OCI-LY7 (cell line): ENCODE measurements at regions not wholly inside any gene's neighbourhood (a gene's known extent, or its start where the extent isn't known, plus 50 kb on each side); places are given as distances from the start of the nearest gene placed in this dataset.

Experiments used
- BruUV-seq: library from RNA; stranded (reverse); fragments of 400-500 nt; replicated peaks from 2 replicates; lab custom pipeline; 2021; lab: Mats Ljungman, UMichigan
- CTCF ChIA-PET: fragments of 300-600 bp; sonication (Branson Sonifier 250); formaldehyde crosslinking; loops from one replicate; lab custom pipeline; 2022; ENCODE audit warnings: antibody characterized with exemption; ENCODE audit not compliant: unreplicated experiment; lab: Charles Lee
- POLR2A ChIA-PET: fragments of 300-600 bp; sonication (Branson Sonifier 250); formaldehyde crosslinking; loops from one replicate; lab custom pipeline; 2022; ENCODE audit warnings: antibody characterized with exemption; lab: Charles Lee
- DNase-seq: peaks from one replicate; pipeline ENCODE4 v3.0.0-alpha.2; 2015; ENCODE audit warnings: low spot score
- H2AFZ ChIP-seq: fragments of 200-600 bp; sonication (generic), shearing (Covaris generic); 2 replicates; pipeline ENCODE4 v1.6.1; 2014; ENCODE audit warnings: mild to moderate bottlenecking, antibody characterized with exemption, low read length, moderate library complexity
- H3K27ac ChIP-seq: fragments of 200-600 bp; sonication (generic); 2 replicates; pipeline ENCODE4 v1.5.1; 2014; ENCODE audit warnings: mixed run types, low read depth, mild to moderate bottlenecking, moderate library complexity, low read length, inconsistent platforms; ENCODE audit not compliant: poor library complexity, severe bottlenecking
- H3K36me3 ChIP-seq: fragments of 200-600 bp; sonication (generic); 2 replicates; pipeline ENCODE4 v1.6.1; 2014; ENCODE audit warnings: mild to moderate bottlenecking, antibody characterized with exemption, low read length, moderate library complexity, mixed read lengths; ENCODE audit not compliant: insufficient read depth
- H3K4me1 ChIP-seq: fragments of 200-600 bp; sonication (generic); 2 replicates; pipeline ENCODE4 v1.5.1; 2014; ENCODE audit warnings: mild to moderate bottlenecking, low read length; ENCODE audit not compliant: insufficient read depth, poor library complexity, severe bottlenecking
- H3K4me2 ChIP-seq: fragments of 200-600 bp; sonication (generic); 2 replicates; pipeline ENCODE4 v1.6.1; 2014; ENCODE audit warnings: mild to moderate bottlenecking, low read length
- H3K4me3 ChIP-seq: fragments of 200-600 bp; sonication (generic); 2 replicates; pipeline ENCODE4 v1.5.1; 2014; ENCODE audit warnings: mild to moderate bottlenecking, low read depth, low read length; ENCODE audit not compliant: poor library complexity, severe bottlenecking
- H3K79me2 ChIP-seq: fragments of 200-600 bp; sonication (generic); 2 replicates; pipeline ENCODE4 v1.6.1; 2016; ENCODE audit warnings: low read depth, mild to moderate bottlenecking, low read length, moderate library complexity, mixed read lengths; ENCODE audit not compliant: insufficient read depth
- H3K9me2 ChIP-seq: fragments of 200-600 bp; sonication (generic); 2 replicates; pipeline ENCODE4 v1.6.1; 2016; ENCODE audit warnings: mild to moderate bottlenecking, low read length, mixed read lengths; ENCODE audit not compliant: insufficient read depth
- H3K9me3 ChIP-seq: fragments of 200-600 bp; sonication (generic); 2 replicates; pipeline ENCODE4 v1.6.1; 2014; ENCODE audit warnings: mild to moderate bottlenecking, mixed run types, low read length, mixed read lengths
- H4K20me1 ChIP-seq: fragments of 200-600 bp; sonication (generic); 2 replicates; pipeline ENCODE4 v1.6.1; 2014; ENCODE audit warnings: mild to moderate bottlenecking, antibody characterized with exemption, low read length, moderate library complexity, mixed read lengths; ENCODE audit not compliant: insufficient read depth
- EZH2phosphoT487 ChIP-seq: fragments of 200-600 bp; sonication (generic); IDR thresholded peaks from 2 replicates; pipeline ENCODE4 v1.6.1; 2018; ENCODE audit warnings: low read depth, borderline replicate concordance, mild to moderate bottlenecking, mixed run types, antibody characterized with exemption, low read length, moderate library complexity, mixed read lengths
- intact Hi-C: fragments of 100-400 bp; cut with micrococcal nuclease; formaldehyde crosslinking; loops from one replicate; pipeline ENCODE4 v1.10.0; 2022; ENCODE audit not compliant: unreplicated experiment
- TF ChIP-seq, protein P1 (sequence below): fragments of 200-600 bp; sonication (generic); conservative IDR thresholded peaks from 2 replicates; pipeline ENCODE4 v1.5.1; 2014; ENCODE audit warnings: mild to moderate bottlenecking, antibody characterized with exemption, low read length, moderate library complexity, mixed read lengths

GRCh38 chr22:47342446-47342845 lies 580.0 kb downstream of the TBC1D22A start:
- Histone ChIP-seq H3K4me3 (no peak overlapping the region), H3K27ac (no peak overlapping the region), H2AFZ (no peak overlapping the region), H3K9me2 (no peaks in the 10 kb centered on the region), H3K4me1 (no peaks in the 10 kb centered on the region), H3K79me2 (no peaks in the 10 kb centered on the region), H3K4me2 (no peak overlapping the region), H3K9me3 (no peaks in the 10 kb centered on the region), H3K36me3 (no peaks in the 10 kb centered on the region), H4K20me1 (no peaks in the 10 kb centered on the region)
- ChIA-PET CTCF (no interaction called here), POLR2A (no interaction called here)
- no TSS peak for BruUV-seq
- TF ChIP-seq, protein P1, sequence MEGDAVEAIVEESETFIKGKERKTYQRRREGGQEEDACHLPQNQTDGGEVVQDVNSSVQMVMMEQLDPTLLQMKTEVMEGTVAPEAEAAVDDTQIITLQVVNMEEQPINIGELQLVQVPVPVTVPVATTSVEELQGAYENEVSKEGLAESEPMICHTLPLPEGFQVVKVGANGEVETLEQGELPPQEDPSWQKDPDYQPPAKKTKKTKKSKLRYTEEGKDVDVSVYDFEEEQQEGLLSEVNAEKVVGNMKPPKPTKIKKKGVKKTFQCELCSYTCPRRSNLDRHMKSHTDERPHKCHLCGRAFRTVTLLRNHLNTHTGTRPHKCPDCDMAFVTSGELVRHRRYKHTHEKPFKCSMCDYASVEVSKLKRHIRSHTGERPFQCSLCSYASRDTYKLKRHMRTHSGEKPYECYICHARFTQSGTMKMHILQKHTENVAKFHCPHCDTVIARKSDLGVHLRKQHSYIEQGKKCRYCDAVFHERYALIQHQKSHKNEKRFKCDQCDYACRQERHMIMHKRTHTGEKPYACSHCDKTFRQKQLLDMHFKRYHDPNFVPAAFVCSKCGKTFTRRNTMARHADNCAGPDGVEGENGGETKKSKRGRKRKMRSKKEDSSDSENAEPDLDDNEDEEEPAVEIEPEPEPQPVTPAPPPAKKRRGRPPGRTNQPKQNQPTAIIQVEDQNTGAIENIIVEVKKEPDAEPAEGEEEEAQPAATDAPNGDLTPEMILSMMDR: no peak
- intact Hi-C loops: no loop called here
- no peak for DNase-seq

GRCh38 chr22:47341464-47341863 lies 579.0 kb downstream of the TBC1D22A start:
- no peak overlapping the region for H2AFZ ChIP-seq
- no TSS peak for BruUV-seq
- no peaks in the 10 kb centered on the region for H4K20me1 ChIP-seq
- intact Hi-C loops: no loop called here
- no peak overlapping the region for H3K27ac ChIP-seq
- H3K36me3 ChIP-seq: no peaks in the 10 kb centered on the region
- no peaks in the 10 kb centered on the region for H3K79me2 ChIP-seq
- POLR2A ChIA-PET: no interaction called here
- CTCF ChIA-PET: no interaction called here
- no peak overlapping the region for H3K4me2 ChIP-seq
- H3K9me3 ChIP-seq: no peaks in the 10 kb centered on the region
- TF ChIP-seq EZH2phosphoT487: no peak
- TF ChIP-seq, protein P1: no peak
- H3K4me1 ChIP-seq: no peaks in the 10 kb centered on the region
- no peaks in the 10 kb centered on the region for H3K9me2 ChIP-seq
- H3K4me3 ChIP-seq: no peak overlapping the region
- no peak for DNase-seq

GRCh38 chr22:47340851-47341436 lies 578.5 kb downstream of the TBC1D22A start:
- H3K9me2 ChIP-seq: no peaks in the 10 kb centered on the region
- no peak overlapping the region for H2AFZ ChIP-seq
- BruUV-seq: no TSS peak
- DNase-seq: no peak
- no peaks in the 10 kb centered on the region for H4K20me1 ChIP-seq
- no peaks in the 10 kb centered on the region for H3K79me2 ChIP-seq
- TF ChIP-seq, protein P1: no peak
- no peak for TF ChIP-seq EZH2phosphoT487
- H3K36me3 ChIP-seq: no peaks in the 10 kb centered on the region
- no peak overlapping the region for H3K4me3 ChIP-seq
- no peak overlapping the region for H3K27ac ChIP-seq
- intact Hi-C loops: no loop called here
- H3K4me2 ChIP-seq: no peak overlapping the region
- ChIA-PET POLR2A (no interaction called here), CTCF (no interaction called here)
- H3K4me1 ChIP-seq: no peaks in the 10 kb centered on the region
- H3K9me3 ChIP-seq: no peaks in the 10 kb centered on the region
